Gastroesophageal sphincter (tissue), 3 donors: ENCODE measurements at regions not wholly inside any gene's neighbourhood (a gene's known extent, or its start where the extent isn't known, plus 50 kb on each side); places are given as distances from the start of the nearest gene placed in this dataset.

Source experiments
- CTCF ChIP-seq, 4 experiments: fragments of 200-600 bp in 2 of 4; fragments of 450-650 bp in 2 of 4; sonication (generic) in 1 of 4; IDR thresholded peaks; one replicate each; pipeline ENCODE4 v1.5.1; 2017 to 2019; ENCODE audit warnings: antibody characterized with exemption in 4 of 4, mild to moderate bottlenecking in 2 of 4, moderate library complexity in 2 of 4
- EP300 ChIP-seq: sonication (generic); formaldehyde crosslinking; IDR thresholded peaks from one replicate; pipeline ENCODE4 v1.6.1; 2017; ENCODE audit warnings: antibody characterized with exemption, mild to moderate bottlenecking
- POLR2A ChIP-seq, 2 donors: fragments of 450-650 bp; IDR thresholded peaks; one replicate each; pipeline ENCODE4 v1.6.1; 2017; ENCODE audit warnings: antibody characterized with exemption in 2 of 2, mild to moderate bottlenecking in 2 of 2, moderate library complexity in 1 of 2
- POLR2AphosphoS5 ChIP-seq: sonication (generic); formaldehyde crosslinking; IDR thresholded peaks from one replicate; pipeline ENCODE4 v1.6.1; 2017; ENCODE audit warnings: antibody characterized with exemption

- TF ChIP-seq CTCF (IDR thresholded peaks at IDR 0.05) (no peak), POLR2AphosphoS5 (no peak), POLR2A (IDR thresholded peaks at IDR 0.05) (no peak), EP300 (no peak)
Measured at GRCh38 chr15:31442226-31442625, 115.6 kb downstream of the KLF13 start.
